Tibial nerve (tissue), 4 donors: ENCODE measurements at regions not wholly inside any gene's neighbourhood (a gene's known extent, or its start where the extent isn't known, plus 50 kb on each side); places are given as distances from the start of the nearest gene placed in this dataset.

Experiments used
- DNase-seq, 2 donors: peaks; one replicate each; pipeline ENCODE4 v3.0.0-alpha.2; 2019; ENCODE audit warnings: low spot score in 2 of 2
- H3K27ac ChIP-seq, 4 donors: fragments of 200-600 bp; sonication (generic) in 3 of 4; one replicate each; pipeline ENCODE4 v1.5.1; 2017 to 2019; ENCODE audit warnings: mild to moderate bottlenecking in 1 of 4
- H3K27me3 ChIP-seq, 2 donors: fragments of 200-600 bp; sonication (generic) in 1 of 2; one replicate each; pipeline versions ENCODE4 v1.5.1 to v1.6.0; 2017 to 2019
- H3K36me3 ChIP-seq, 3 donors: fragments of 200-600 bp; sonication (generic); one replicate each; pipeline ENCODE4 v1.5.1; 2018 to 2019
- H3K4me1 ChIP-seq, 4 donors: fragments of 200-600 bp; sonication (generic) in 3 of 4; one replicate each; pipeline ENCODE4 v1.5.1; 2017 to 2019
- H3K4me3 ChIP-seq, 4 donors: fragments of 200-600 bp; sonication (generic) in 3 of 4; one replicate each; pipeline ENCODE4 v1.5.1; 2017 to 2019; ENCODE audit warnings: mild to moderate bottlenecking in 1 of 4, moderate library complexity in 1 of 4
- H3K9me3 ChIP-seq, 4 donors: fragments of 200-600 bp; sonication (generic) in 3 of 4; one replicate each; pipeline ENCODE4 v1.5.1; 2017 to 2019
- CTCF ChIP-seq, 5 experiments: fragments of 200-600 bp in 3 of 5; fragments of 450-650 bp in 2 of 5; sonication (generic) in 3 of 5; IDR thresholded peaks; one replicate each; pipeline ENCODE4 v1.5.1; 2016 to 2019; ENCODE audit warnings: antibody characterized with exemption in 5 of 5, mild to moderate bottlenecking in 3 of 5, moderate library complexity in 2 of 5
- EP300 ChIP-seq, 2 donors: sonication (generic); formaldehyde crosslinking; IDR thresholded peaks; one replicate each; pipeline ENCODE4 v1.6.1; 2017; ENCODE audit warnings: antibody characterized with exemption in 2 of 2, mild to moderate bottlenecking in 1 of 2
- POLR2A ChIP-seq, 2 donors: fragments of 450-650 bp; IDR thresholded peaks; one replicate each; pipeline ENCODE4 v1.6.1; 2017; ENCODE audit warnings: antibody characterized with exemption in 2 of 2, mild to moderate bottlenecking in 2 of 2, moderate library complexity in 2 of 2
- WGBS, 2 donors: methylation state at CpG; one replicate each; pipeline ENCODE4 v1.1.5; 2018; 5-methylcytosine and 5-hydroxymethylcytosine counted together

DNA sequence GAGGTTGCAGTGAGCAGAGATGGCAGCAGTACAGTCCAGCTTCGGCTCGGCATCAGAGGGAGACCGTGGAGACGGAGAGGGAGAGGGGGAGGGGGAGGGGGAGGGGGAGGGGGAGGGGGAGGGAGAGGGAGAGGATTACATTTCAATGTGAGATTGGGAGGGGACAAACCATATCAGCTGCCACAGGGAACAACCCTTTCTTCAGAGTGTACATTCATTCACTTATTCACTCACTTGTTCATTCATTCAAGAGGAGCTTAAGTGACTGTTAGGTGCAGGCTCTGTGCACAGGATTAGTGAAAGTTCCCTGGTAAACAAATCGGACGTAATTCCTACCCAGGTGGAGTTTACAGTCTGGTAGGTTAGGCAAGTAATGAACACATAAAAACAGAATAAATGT, 65.6 kb upstream of the MEDAG start:
- Histone ChIP-seq H3K4me3 (no peak overlapping the region), H3K27ac (no peak overlapping the region), H3K9me3 (no peaks in the 10 kb centered on the region), H3K27me3 (no peaks in the 10 kb centered on the region), H3K4me1 (peaks cover 0 to under 1% (median 0%) of the 10 kb centered on the region in 4 donors), H3K36me3 (no peaks in the 10 kb centered on the region)
- 73 to 81% methylated on average over 5 to 6 of the region's 6 CpGs for WGBS, 2 donors
- no peak for DNase-seq
- TF ChIP-seq EP300 (IDR thresholded peaks at IDR 0.05) (no peak), CTCF (IDR thresholded peaks at IDR 0.05) (no peak), POLR2A (IDR thresholded peaks at IDR 0.05) (no peak)

- H3K4me3 ChIP-seq = no peak overlapping the region
- H3K36me3 ChIP-seq = no peaks in the 10 kb centered on the region
- 66 to 67% methylated on average over 5 of the region's 5 CpGs for WGBS, 2 donors
- H3K27ac ChIP-seq = no peak overlapping the region
- no peaks in the 10 kb centered on the region for H3K27me3 ChIP-seq
- peaks cover 0 to 5% (median 0%) of the 10 kb centered on the region in 4 donors for H3K4me1 ChIP-seq
- DNase-seq = no peak
- no peaks in the 10 kb centered on the region for H3K9me3 ChIP-seq
- TF ChIP-seq CTCF (IDR thresholded peaks at IDR 0.05) (no peak), EP300 (IDR thresholded peaks at IDR 0.05) (no peak), POLR2A (IDR thresholded peaks at IDR 0.05) (no peak)
Measured at GRCh38 chr13:30841154-30841553, 64.9 kb upstream of the MEDAG start.

GRCh38 chr13:30843548-30843947, 62.5 kb upstream of the MEDAG start:
- no peaks in the 10 kb centered on the region for H3K27me3 ChIP-seq
- 75 to 86% methylated on average over 4 of the region's 4 CpGs for WGBS, 2 donors
- no peak for DNase-seq

DNA sequence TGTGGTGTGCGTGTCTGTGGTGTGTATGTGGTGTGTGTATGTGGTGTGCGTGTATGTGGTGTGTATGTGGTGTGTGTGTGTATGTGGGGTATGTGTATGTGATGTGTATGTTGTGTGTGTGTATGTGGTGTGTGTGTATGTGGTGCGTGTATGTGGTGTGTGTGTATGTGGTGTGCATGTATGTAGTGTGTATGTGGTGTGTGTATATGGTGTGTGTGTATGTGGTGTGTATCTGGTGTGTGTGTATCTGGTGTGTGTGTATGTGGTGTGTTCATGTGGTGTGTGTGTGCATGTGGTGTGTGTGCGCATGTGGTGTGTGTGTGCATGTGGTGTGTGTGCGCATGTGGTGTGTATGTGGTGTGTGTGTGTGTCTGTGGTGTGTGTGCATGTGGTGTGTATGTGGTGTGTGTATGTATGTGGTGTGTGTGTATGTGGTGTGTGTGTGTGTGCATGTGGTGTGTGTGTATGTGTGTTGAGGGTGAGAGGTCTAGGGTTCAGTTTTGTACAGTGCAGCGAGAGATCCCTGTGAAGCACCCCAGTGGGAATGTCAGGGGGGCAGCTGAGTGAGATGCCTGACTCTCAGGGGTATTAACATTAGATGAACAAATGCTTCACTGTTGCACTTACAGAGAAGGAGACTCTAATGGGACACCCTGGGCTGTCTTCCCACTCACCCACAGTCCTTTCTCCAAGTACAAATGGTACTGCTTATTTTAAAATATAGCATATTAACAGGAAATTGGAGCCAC, 61.3 kb upstream of the MEDAG start:
- WGBS, 2 donors = 84 to 92% methylated on average over 6 of the region's 6 CpGs
- Histone ChIP-seq H3K27ac (no peak overlapping the region), H3K27me3 (no peaks in the 10 kb centered on the region), H3K36me3 (no peaks in the 10 kb centered on the region), H3K4me1 (peaks cover 0 to 18% (median 0%) of the 10 kb centered on the region in 4 donors), H3K4me3 (no peak overlapping the region), H3K9me3 (peaks cover 0 to 7% (median 0%) of the 10 kb centered on the region in 4 donors)
- DNase-seq = no peak
- TF ChIP-seq POLR2A (IDR thresholded peaks at IDR 0.05) = no peak
- TF ChIP-seq CTCF (IDR thresholded peaks at IDR 0.05) = no peak
- TF ChIP-seq EP300 (IDR thresholded peaks at IDR 0.05) = no peak

More at GRCh38 chr13:30843548-30843947, 62.5 kb upstream of the MEDAG start:
- Histone ChIP-seq H3K36me3 (no peaks in the 10 kb centered on the region), H3K4me1 (peaks cover 0 to 17% (median 0%) of the 10 kb centered on the region in 4 donors), H3K9me3 (peaks cover 0 to 7% (median 0%) of the 10 kb centered on the region in 4 donors), H3K27ac (no peak overlapping the region), H3K4me3 (no peak overlapping the region)
- TF ChIP-seq POLR2A (IDR thresholded peaks at IDR 0.05) (no peak), CTCF (IDR thresholded peaks at IDR 0.05) (no peak), EP300 (IDR thresholded peaks at IDR 0.05) (no peak)
